K562 (cell line): ENCODE measurements at regions not wholly inside any gene's neighbourhood (a gene's known extent, or its start where the extent isn't known, plus 50 kb on each side); places are given as distances from the start of the nearest gene placed in this dataset.

ENCODE experiments used
- ATAC-seq: fragments of 200-7000 bp; cut with Tn5 transposase; 3 replicates; pipeline ENCODE4 v1.9.1; 2020; ENCODE audit warnings: moderate library complexity
- BruUV-seq: library from RNA; stranded (reverse); fragments of 400-500 nt; replicated peaks from 2 replicates; lab custom pipeline; 2021; lab: Mats Ljungman, UMichigan
- CTCF ChIA-PET: fragments of 300-600 bp; formaldehyde crosslinking; extraction: SDS; loops from one replicate; lab custom pipeline; 2021; ENCODE audit warnings: low intra/inter-chr PET ratio; lab: Yijun Ruan, JAX
- POLR2A ChIA-PET: fragments of 300-600, 350-650 bp; sonication (Branson Sonifier 250); formaldehyde crosslinking; extraction: SDS; loops from one replicate; lab custom pipeline; 2021; ENCODE audit warnings: antibody characterized with exemption, inconsistent platforms; lab: Yijun Ruan, JAX
- DNase-seq, 4 experiments: peaks; one replicate each; pipeline versions ENCODE4 v3.0.0 to v3.0.0-alpha.2; 2011 to 2018; ENCODE audit warnings: low spot score in 3 of 4, mixed read lengths in 3 of 4; ENCODE audit errors: extremely low read depth in 1 of 4
- FAIRE-seq: peaks from 2 replicates; lab custom pipeline; 2011; peaks lifted over from hg19 to GRCh38; lab: Jason Lieb, UNC
- H2AFZ ChIP-seq: 2 replicates; pipeline ENCODE4 v1.6.0; 2011; ENCODE audit warnings: low read depth, low read length, control low read depth, inconsistent platforms
- H3K27ac ChIP-seq: fragments of 200-600 bp; 3 replicates; pipeline ENCODE4 v1.8.0; 2011; ENCODE audit warnings: low read depth, mild to moderate bottlenecking, control low read depth, inconsistent platforms, low read length, moderate library complexity, mixed read lengths; ENCODE audit errors: extremely low read depth
- H3K27me3 ChIP-seq, 2 experiments: fragments of 300-600 bp in 1 of 2; 2 replicates in 1 of 2; 3 replicates in 1 of 2; pipeline versions ENCODE4 v1.6.0 to v1.8.0; 2011; ENCODE audit warnings: inconsistent platforms in 2 of 2, low read length in 2 of 2, mild to moderate bottlenecking in 1 of 2, mixed read lengths in 1 of 2, moderate library complexity in 1 of 2; ENCODE audit not compliant: control insufficient read depth in 2 of 2, insufficient read depth in 2 of 2
- H3K36me3 ChIP-seq: fragments of 300-600 bp; 3 replicates; pipeline ENCODE4 v1.8.0; 2011; ENCODE audit warnings: mild to moderate bottlenecking, low read length, inconsistent platforms; ENCODE audit not compliant: control insufficient read depth, insufficient read depth
- H3K4me1 ChIP-seq, 2 experiments: fragments of 200-600 bp in 1 of 2; replicated peaks in 1 of 2; 2 replicates in 1 of 2; 3 replicates in 1 of 2; pipeline versions ENCODE4 v1.5.1 to v1.8.0; 2011; ENCODE audit warnings: inconsistent platforms in 2 of 2, low read length in 2 of 2, mild to moderate bottlenecking in 1 of 2, mixed read lengths in 1 of 2, moderate library complexity in 1 of 2; ENCODE audit not compliant: control insufficient read depth in 2 of 2, insufficient read depth in 2 of 2
- H3K4me2 ChIP-seq: 2 replicates; pipeline ENCODE4 v1.6.1; 2011; ENCODE audit warnings: low read length, control low read depth, inconsistent platforms, mixed read lengths; ENCODE audit not compliant: insufficient read depth
- H3K4me3 ChIP-seq: fragments of 200-600 bp; sonication (generic), shearing (Covaris generic); 2 replicates; pipeline ENCODE4 v1.5.1; 2016; ENCODE audit warnings: control low read depth, inconsistent platforms
- H3K79me2 ChIP-seq: fragments of 200-600 bp; 3 replicates; pipeline ENCODE4 v1.8.0; 2011; ENCODE audit warnings: low read length, inconsistent platforms; ENCODE audit not compliant: control insufficient read depth, insufficient read depth
- H3K9ac ChIP-seq, 2 experiments: 2 replicates each; pipeline versions ENCODE4 v1.6.0 to v1.6.1; 2011; ENCODE audit warnings: low read depth in 2 of 2, low read length in 2 of 2, control low read depth in 1 of 2, inconsistent platforms in 1 of 2, mild to moderate bottlenecking in 1 of 2, mixed read lengths in 1 of 2; ENCODE audit not compliant: insufficient read depth in 1 of 2
- H3K9me1 ChIP-seq: one replicate; pipeline ENCODE4 v1.6.0; 2011; ENCODE audit warnings: inconsistent platforms, mild to moderate bottlenecking, low read length, moderate library complexity; ENCODE audit not compliant: control insufficient read depth, insufficient read depth
- H3K9me3 ChIP-seq: replicated peaks from 2 replicates; pipeline ENCODE4 v1.5.1; 2011; ENCODE audit warnings: low read depth, low read length, inconsistent platforms; ENCODE audit not compliant: control insufficient read depth, insufficient read depth
- H4K20me1 ChIP-seq: replicated peaks from 2 replicates; pipeline ENCODE4 v1.6.1; 2011; ENCODE audit warnings: low read length, inconsistent platforms, mixed read lengths; ENCODE audit not compliant: control insufficient read depth, insufficient read depth
- RBM25 ChIP-seq: fragments of 200-400 bp; formaldehyde crosslinking; IDR thresholded peaks from 2 replicates; pipeline ENCODE4 v1.6.1; 2018; ENCODE audit warnings: low read length, low read depth, moderate library complexity; ENCODE audit not compliant: severe bottlenecking
- ZHX1 ChIP-seq: fragments of 150-350 bp; conservative IDR thresholded peaks from 2 replicates; pipeline ENCODE4 v1.6.1; 2014; ENCODE audit warnings: low read length
- WGBS: fragments of 100-300 bp; shearing (Covaris generic); methylation state at CpG from one replicate; pipeline ENCODE4 v1.1.6; 2016; ENCODE audit warnings: low coverage, mixed read lengths; ENCODE audit not compliant: insufficient coverage; ENCODE audit errors: missing lambda C conversion rate; 5-methylcytosine and 5-hydroxymethylcytosine counted together
- in situ Hi-C: fragments of 300-500 bp; cut with MboI; formaldehyde crosslinking; loops from 4 replicates; pipeline ENCODE4 v1.15.0; 2018; ENCODE audit warnings: inconsistent platforms, mixed read lengths
- intact Hi-C: fragments of 100-400 bp; cut with micrococcal nuclease; formaldehyde crosslinking; loops from 2 replicates; pipeline ENCODE4 v1.14.2; 2022

GRCh38 chr2:105574796-105575344, 169.8 kb upstream of the NCK2 start:
- intact Hi-C loops, result loop anchor here (5.0 to 10.0 kb wide), 5 partner anchors 57 to 970 kb away; no protein-coding TSS in a partner anchor
- Histone ChIP-seq H3K4me2 (no peak overlapping the region), H3K79me2 (no peaks in the 10 kb centered on the region), H3K9me1 (no peaks in the 10 kb centered on the region), H3K9ac (no peak overlapping the region), H3K27ac (no peak overlapping the region), H4K20me1 (no peaks in the 10 kb centered on the region), H3K36me3 (no peaks in the 10 kb centered on the region), H2AFZ (no peak overlapping the region), H3K4me1 (peaks cover 0 to 5% of the 10 kb centered on the region in 2 experiments; a peak in 1 of 5 replicates), H3K4me3 (no peak overlapping the region), H3K27me3 (peaks cover 20 to 25% of the 10 kb centered on the region in 2 experiments; a peak in 3 of 5 replicates), H3K9me3 (no peaks in the 10 kb centered on the region)
- BruUV-seq, result no TSS peak
- TF ChIP-seq ZHX1 (no peak), RBM25 (peak; percentile 76)
- ChIA-PET CTCF (no interaction called here), POLR2A (no interaction called here)
- 13% methylated on average over 2 of the region's 2 CpGs for WGBS
- in situ Hi-C loops, result no loop called here
- no peak for DNase-seq
- FAIRE-seq, result no peak
- ATAC-seq, result no peak
